GM12874 (cell line): ENCODE measurements at regions not wholly inside any gene's neighbourhood (a gene's known extent, or its start where the extent isn't known, plus 50 kb on each side); places are given as distances from the start of the nearest gene placed in this dataset.

Experiments used
- CTCF ChIP-seq: IDR thresholded peaks from 2 replicates; pipeline ENCODE4 v1.5.1; 2011; ENCODE audit warnings: low read depth, mild to moderate bottlenecking, control low read depth, low read length, moderate library complexity; ENCODE audit not compliant: insufficient read depth

DNA sequence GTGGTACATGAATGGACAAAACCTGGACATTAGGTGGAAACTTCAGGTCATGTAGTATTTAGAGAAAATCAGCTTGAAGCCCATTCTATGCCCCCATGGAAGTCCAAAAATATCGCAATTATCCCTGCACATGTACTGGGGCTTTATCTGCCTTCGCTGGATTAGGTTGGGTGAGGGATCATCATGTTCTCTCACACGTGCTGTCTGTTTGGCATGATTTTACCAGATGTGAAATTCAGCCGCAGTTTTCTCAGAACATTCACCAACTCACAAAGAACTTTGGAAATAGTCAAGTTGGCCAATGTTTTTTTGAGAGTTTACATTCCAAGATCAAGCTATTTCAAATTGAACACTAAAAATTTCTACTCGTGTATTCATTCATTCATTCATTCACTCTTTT is 459.8 kb upstream of the CITED2 start:
- TF ChIP-seq CTCF: no peak

- TF ChIP-seq CTCF: no peak
These were observed 459.1 kb upstream of the CITED2 start for GRCh38 chr6:139833592-139833991.

- no peak for TF ChIP-seq CTCF
These were observed 458.3 kb upstream of the CITED2 start for GRCh38 chr6:139832493-139833305.

DNA sequence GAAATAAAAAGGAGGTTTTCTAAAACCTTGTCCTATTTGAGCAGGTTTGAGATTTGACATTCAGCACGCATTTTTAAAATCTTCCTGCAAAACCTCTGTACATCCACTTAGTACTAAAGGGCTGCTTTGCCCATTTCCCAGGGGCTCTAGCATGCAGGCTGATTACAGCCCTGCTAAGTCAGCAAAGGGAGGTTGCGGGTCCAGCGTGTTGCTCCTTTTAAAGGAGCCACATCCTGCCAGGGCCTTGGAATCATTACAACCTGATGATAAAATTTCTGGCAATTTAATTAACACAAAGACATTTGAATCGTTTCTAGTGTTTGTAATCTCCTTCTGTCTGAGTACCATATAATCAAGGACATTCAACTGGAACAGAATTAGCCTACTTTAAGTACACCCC is 455.1 kb upstream of the CITED2 start:
- no peak for TF ChIP-seq CTCF

GRCh38 chr6:139828751-139829519 is 454.5 kb upstream of the CITED2 start:
- TF ChIP-seq CTCF: no peak

DNA sequence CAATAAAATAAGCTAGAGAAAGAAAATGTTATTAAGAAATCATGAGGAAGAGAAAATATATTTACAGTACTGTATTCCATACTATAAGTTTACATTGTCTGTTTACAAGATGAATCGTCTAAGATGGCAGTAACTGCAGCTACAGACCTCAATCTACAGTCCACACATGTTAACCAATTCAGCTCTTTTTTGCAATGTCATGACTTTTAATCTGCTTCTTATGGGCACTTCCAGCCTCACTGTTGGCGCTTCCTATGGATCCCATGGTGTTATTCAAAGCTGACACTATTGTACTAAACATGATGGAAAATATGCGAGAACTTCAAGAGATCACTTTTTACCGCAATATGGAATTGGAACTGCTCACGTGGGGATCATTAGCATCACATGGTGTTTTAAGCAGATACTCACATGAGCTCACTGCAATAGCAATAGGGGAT is 451.5 kb upstream of the CITED2 start:
- no peak for TF ChIP-seq CTCF

DNA sequence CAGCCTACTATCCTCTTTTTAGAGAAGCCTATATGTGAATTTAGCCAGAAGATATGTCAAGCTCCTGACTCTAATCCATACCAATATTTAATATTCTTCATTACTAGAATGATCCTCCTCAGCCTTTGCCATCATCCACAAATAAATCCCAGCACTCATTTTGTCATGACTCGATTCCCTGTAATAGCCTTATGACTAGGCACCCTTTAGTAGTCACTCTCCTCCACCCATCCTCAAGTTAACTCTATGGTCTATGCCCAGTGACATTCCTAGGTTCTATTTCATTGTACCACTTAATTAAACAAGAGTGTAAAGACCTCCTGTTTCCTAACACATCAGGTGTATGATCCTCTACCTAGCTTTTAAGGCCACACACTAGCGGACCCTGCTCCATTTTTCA is 450.4 kb upstream of the CITED2 start:
- TF ChIP-seq CTCF: no peak
